ENCODE measurements at regions not wholly inside any gene's neighbourhood (a gene's known extent, or its start where the extent isn't known, plus 50 kb on each side); places are given as distances from the start of the nearest gene placed in this dataset.

DNA sequence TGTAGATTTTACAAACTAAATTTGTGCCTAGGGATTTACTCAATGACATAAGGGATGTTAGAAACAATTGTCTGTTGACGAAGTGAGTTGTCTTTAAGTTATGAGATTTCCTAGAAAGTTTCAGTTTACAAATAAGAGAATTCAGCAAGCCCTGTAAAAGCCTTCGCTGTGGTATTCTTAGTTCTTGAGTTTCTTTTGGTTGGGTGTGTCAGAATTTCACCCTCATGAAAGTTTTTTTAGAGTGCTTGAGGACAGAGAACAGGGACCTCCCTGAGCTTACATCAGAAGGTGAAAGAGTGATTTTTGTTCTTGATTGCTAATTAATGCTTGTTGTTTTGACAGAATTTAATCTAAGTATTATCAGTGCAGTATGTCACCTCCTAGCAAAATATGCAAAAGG, 2628.2 kb downstream of the ARAP2 start:
- TF ChIP-seq, protein P1, sequence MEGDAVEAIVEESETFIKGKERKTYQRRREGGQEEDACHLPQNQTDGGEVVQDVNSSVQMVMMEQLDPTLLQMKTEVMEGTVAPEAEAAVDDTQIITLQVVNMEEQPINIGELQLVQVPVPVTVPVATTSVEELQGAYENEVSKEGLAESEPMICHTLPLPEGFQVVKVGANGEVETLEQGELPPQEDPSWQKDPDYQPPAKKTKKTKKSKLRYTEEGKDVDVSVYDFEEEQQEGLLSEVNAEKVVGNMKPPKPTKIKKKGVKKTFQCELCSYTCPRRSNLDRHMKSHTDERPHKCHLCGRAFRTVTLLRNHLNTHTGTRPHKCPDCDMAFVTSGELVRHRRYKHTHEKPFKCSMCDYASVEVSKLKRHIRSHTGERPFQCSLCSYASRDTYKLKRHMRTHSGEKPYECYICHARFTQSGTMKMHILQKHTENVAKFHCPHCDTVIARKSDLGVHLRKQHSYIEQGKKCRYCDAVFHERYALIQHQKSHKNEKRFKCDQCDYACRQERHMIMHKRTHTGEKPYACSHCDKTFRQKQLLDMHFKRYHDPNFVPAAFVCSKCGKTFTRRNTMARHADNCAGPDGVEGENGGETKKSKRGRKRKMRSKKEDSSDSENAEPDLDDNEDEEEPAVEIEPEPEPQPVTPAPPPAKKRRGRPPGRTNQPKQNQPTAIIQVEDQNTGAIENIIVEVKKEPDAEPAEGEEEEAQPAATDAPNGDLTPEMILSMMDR (IDR thresholded peaks at IDR 0.05; ENCODE audit: poor library complexity) = no peak
- TF ChIP-seq EZH2 (IDR thresholded peaks at IDR 0.05; ENCODE audit: borderline replicate concordance) = no peak
